PC-9 (cell line): ENCODE measurements at regions not wholly inside any gene's neighbourhood (a gene's known extent, or its start where the extent isn't known, plus 50 kb on each side); places are given as distances from the start of the nearest gene placed in this dataset.

Source experiments
- BruUV-seq: library from RNA; stranded (reverse); fragments of 400-500 nt; replicated peaks from 2 replicates; lab custom pipeline; 2021; lab: Mats Ljungman, UMichigan
- CTCF ChIA-PET: fragments of 300-600 bp; sonication (Branson Sonifier 250); formaldehyde crosslinking; loops from one replicate; lab custom pipeline; 2022; ENCODE audit warnings: antibody characterized with exemption; lab: Charles Lee
- POLR2A ChIA-PET: fragments of 300-600 bp; sonication (Branson Sonifier 250); formaldehyde crosslinking; loops from one replicate; lab custom pipeline; 2022; ENCODE audit warnings: antibody characterized with exemption; ENCODE audit not compliant: unreplicated experiment; lab: Charles Lee
- DNase-seq, 2 experiments: peaks; one replicate each; pipeline versions ENCODE4 v3.0.0 to v3.0.0-alpha.2; 2015 to 2022; ENCODE audit warnings: mixed read lengths in 1 of 2
- H2AFZ ChIP-seq: fragments of 200-600 bp; sonication (generic); 2 replicates; pipeline ENCODE4 v1.8.1; 2017; ENCODE audit warnings: antibody characterized with exemption
- H3F3A ChIP-seq: fragments of 200-600 bp; sonication (generic); 2 replicates; pipeline ENCODE4 v1.8.1; 2017; ENCODE audit warnings: antibody characterized with exemption, mild to moderate bottlenecking, low read depth; ENCODE audit not compliant: insufficient read depth
- H3K27ac ChIP-seq: fragments of 200-600 bp; sonication (generic); 2 replicates; pipeline ENCODE4 v1.6.1; 2016; ENCODE audit warnings: mixed run types
- H3K27me3 ChIP-seq: fragments of 200-600 bp; sonication (generic); 2 replicates; pipeline ENCODE4 v1.6.1; 2016; ENCODE audit warnings: low read depth, mixed run types; ENCODE audit not compliant: insufficient read depth
- H3K36me3 ChIP-seq: fragments of 200-600 bp; sonication (generic); 2 replicates; pipeline ENCODE4 v1.6.1; 2016; ENCODE audit warnings: low read depth, mixed run types
- H3K4me1 ChIP-seq: fragments of 200-600 bp; sonication (generic); replicated peaks from 2 replicates; pipeline ENCODE4 v1.6.1; 2016; ENCODE audit warnings: mixed run types; ENCODE audit not compliant: insufficient read depth
- H3K4me2 ChIP-seq: fragments of 200-600 bp; sonication (generic); 2 replicates; pipeline ENCODE4 v1.6.1; 2017; ENCODE audit warnings: mixed run types
- H3K4me3 ChIP-seq: fragments of 200-600 bp; sonication (generic); 2 replicates; pipeline ENCODE4 v1.6.1; 2016; ENCODE audit warnings: mixed run types
- H3K79me2 ChIP-seq: fragments of 200-600 bp; sonication (generic); 2 replicates; pipeline ENCODE4 v1.6.1; 2017; ENCODE audit warnings: low read depth, mixed run types
- H3K9me2 ChIP-seq: fragments of 200-600 bp; sonication (generic); 2 replicates; pipeline ENCODE4 v1.8.1; 2017; ENCODE audit warnings: mild to moderate bottlenecking; ENCODE audit not compliant: insufficient read depth
- H3K9me3 ChIP-seq: fragments of 200-600 bp; sonication (generic); 2 replicates; pipeline ENCODE4 v1.8.1; 2016; ENCODE audit warnings: low read depth; ENCODE audit not compliant: insufficient read depth
- H4K20me1 ChIP-seq: fragments of 200-600 bp; sonication (generic); 2 replicates; pipeline ENCODE4 v1.8.1; 2017; ENCODE audit not compliant: insufficient read depth
- EZH2 ChIP-seq: fragments of 200-600 bp; sonication (generic); IDR thresholded peaks from 2 replicates; pipeline ENCODE4 v1.8.0; 2017; ENCODE audit warnings: antibody characterized with exemption, low read depth
- intact Hi-C: fragments of 100-400 bp; cut with micrococcal nuclease; formaldehyde crosslinking; loops from one replicate; pipeline ENCODE4 v1.10.0; 2022; ENCODE audit not compliant: unreplicated experiment
- TF ChIP-seq, protein P1 (sequence below): fragments of 200-600 bp; sonication (generic); conservative IDR thresholded peaks from 2 replicates; pipeline ENCODE4 v1.6.1; 2017; ENCODE audit warnings: mixed run types, antibody characterized with exemption, mild to moderate bottlenecking, moderate library complexity

- intact Hi-C loops = loop anchor here (5.0 kb wide), 2 partner anchors 115 to 145 kb away; partner anchors contain the start of genes MORC3 and SETD4
- DNase-seq = peak; percentile 35 to 79
- H3K4me3 ChIP-seq = no peak overlapping the region
- H3K36me3 ChIP-seq = no peaks in the 10 kb centered on the region
- H3K27ac ChIP-seq = 0 out of 2 replicates have a peak overlapping the region, but pooled peaks have one; percentile 16
- no peaks in the 10 kb centered on the region for H3K9me2 ChIP-seq
- peaks cover 66% of the 10 kb centered on the region for H3K4me1 ChIP-seq
- no peak for TF ChIP-seq EZH2
- TF ChIP-seq, protein P1, sequence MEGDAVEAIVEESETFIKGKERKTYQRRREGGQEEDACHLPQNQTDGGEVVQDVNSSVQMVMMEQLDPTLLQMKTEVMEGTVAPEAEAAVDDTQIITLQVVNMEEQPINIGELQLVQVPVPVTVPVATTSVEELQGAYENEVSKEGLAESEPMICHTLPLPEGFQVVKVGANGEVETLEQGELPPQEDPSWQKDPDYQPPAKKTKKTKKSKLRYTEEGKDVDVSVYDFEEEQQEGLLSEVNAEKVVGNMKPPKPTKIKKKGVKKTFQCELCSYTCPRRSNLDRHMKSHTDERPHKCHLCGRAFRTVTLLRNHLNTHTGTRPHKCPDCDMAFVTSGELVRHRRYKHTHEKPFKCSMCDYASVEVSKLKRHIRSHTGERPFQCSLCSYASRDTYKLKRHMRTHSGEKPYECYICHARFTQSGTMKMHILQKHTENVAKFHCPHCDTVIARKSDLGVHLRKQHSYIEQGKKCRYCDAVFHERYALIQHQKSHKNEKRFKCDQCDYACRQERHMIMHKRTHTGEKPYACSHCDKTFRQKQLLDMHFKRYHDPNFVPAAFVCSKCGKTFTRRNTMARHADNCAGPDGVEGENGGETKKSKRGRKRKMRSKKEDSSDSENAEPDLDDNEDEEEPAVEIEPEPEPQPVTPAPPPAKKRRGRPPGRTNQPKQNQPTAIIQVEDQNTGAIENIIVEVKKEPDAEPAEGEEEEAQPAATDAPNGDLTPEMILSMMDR = no peak
- no TSS peak for BruUV-seq
- ChIA-PET POLR2A (interaction anchor here (0.6 kb wide), 1 partner anchor 123 kb away, joined by 6 read pairs; no protein-coding TSS in a partner anchor), CTCF (interaction anchor here (0.5 to 0.6 kb wide), 2 partner anchors 54 to 112 kb away, joined by 4 to 8 read pairs; partner anchors contain the start of gene MORC3)
- no peaks in the 10 kb centered on the region for H3K27me3 ChIP-seq
- H2AFZ ChIP-seq = no peak overlapping the region
- H3K79me2 ChIP-seq = no peaks in the 10 kb centered on the region
- no peaks in the 10 kb centered on the region for H4K20me1 ChIP-seq
- no peak overlapping the region; the same call in 1 of the 2 replicates for H3K4me2 ChIP-seq
- no peaks in the 10 kb centered on the region for H3K9me3 ChIP-seq
- H3F3A ChIP-seq = peaks cover 25% of the 10 kb centered on the region
Observed at GRCh38 chr21:36207577-36208320, 51.1 kb downstream of the DOP1B start.

GRCh38 chr21:36208326-36209013, 51.8 kb downstream of the DOP1B start:
- Histone ChIP-seq H3K4me2 (no peak overlapping the region), H2AFZ (no peak overlapping the region), H4K20me1 (no peaks in the 10 kb centered on the region), H3K36me3 (no peaks in the 10 kb centered on the region), H3K27ac (no peak overlapping the region), H3K9me2 (no peaks in the 10 kb centered on the region), H3F3A (peaks cover 18% of the 10 kb centered on the region), H3K79me2 (no peaks in the 10 kb centered on the region), H3K9me3 (no peaks in the 10 kb centered on the region), H3K4me3 (no peak overlapping the region), H3K4me1 (peaks cover 58% of the 10 kb centered on the region), H3K27me3 (no peaks in the 10 kb centered on the region)
- ChIA-PET CTCF (no interaction called here), POLR2A (interaction anchor here (0.6 kb wide), 2 partner anchors 122 to 124 kb away, joined by 3 to 6 read pairs; no protein-coding TSS in a partner anchor)
- no peak for TF ChIP-seq EZH2
- TF ChIP-seq, protein P1 = no peak
- BruUV-seq = no TSS peak
- DNase-seq = no peak
- intact Hi-C loops = loop anchor here (1.0 to 5.0 kb wide), 5 partner anchors 55 to 146 kb away; partner anchors contain the start of genes MORC3 and SETD4

GRCh38 chr21:36209626-36210171, 53.1 kb downstream of the DOP1B start:
- ChIA-PET CTCF (interaction anchor here (0.6 to 1.5 kb wide), 5 partner anchors 55 to 708 kb away, joined by 3 to 15 read pairs (median 3); partner anchors contain the start of gene MORC3), POLR2A (interaction anchor here (0.6 to 0.7 kb wide), 3 partner anchors 54 to 113 kb away, joined by 3 to 6 read pairs (median 3); no protein-coding TSS in a partner anchor)
- Histone ChIP-seq H3F3A (peaks cover 12% of the 10 kb centered on the region), H3K4me2 (peak overlapping the region; percentile 77), H3K9me2 (no peaks in the 10 kb centered on the region), H3K4me3 (peak overlapping the region; percentile 38; the same call in 1 of the 2 replicates), H3K27me3 (no peaks in the 10 kb centered on the region), H3K9me3 (no peaks in the 10 kb centered on the region), H3K79me2 (no peaks in the 10 kb centered on the region), H3K27ac (peak overlapping the region; percentile 82), H2AFZ (no peak overlapping the region; the same call in 1 of the 2 replicates), H3K4me1 (peaks cover 49% of the 10 kb centered on the region), H4K20me1 (no peaks in the 10 kb centered on the region), H3K36me3 (no peaks in the 10 kb centered on the region)
- no TSS peak for BruUV-seq
- TF ChIP-seq EZH2 = no peak
- TF ChIP-seq, protein P1 = peak; percentile 82
- intact Hi-C loops = loop anchor here (1.0 to 5.0 kb wide), 6 partner anchors 21 to 147 kb away; partner anchors contain the start of genes MORC3 and SETD4
- DNase-seq = peak; percentile 52 to 71
